Head of caudate nucleus (tissue), 42 donors: ENCODE measurements at regions not wholly inside any gene's neighbourhood (a gene's known extent, or its start where the extent isn't known, plus 50 kb on each side); places are given as distances from the start of the nearest gene placed in this dataset.

Source experiments
- DNase-seq, 42 donors: peaks; one replicate each; pipeline versions ENCODE4 v3.0.0 to v3.0.0-alpha.2; 2020 to 2021; ENCODE audit warnings: mixed read lengths in 7 of 42
- intact Hi-C: fragments of 100-400 bp; cut with DNase I; formaldehyde crosslinking; loops from one replicate; pipeline ENCODE4 v1.15.0; 2022

GRCh38 chr1:232499188-232499587 lies 130.7 kb downstream of the SIPA1L2 start:
- DNase-seq, result no peak
- intact Hi-C loops, result no loop called here

GRCh38 chr1:232493869-232494268 lies 136.1 kb downstream of the SIPA1L2 start:
- intact Hi-C loops, result no loop called here
- no peak for DNase-seq

GRCh38 chr1:232489256-232489655 lies 140.7 kb downstream of the SIPA1L2 start:
- intact Hi-C loops, result no loop called here

GRCh38 chr1:232487236-232487635 lies 142.7 kb downstream of the SIPA1L2 start:
- no peak for DNase-seq
- intact Hi-C loops, result no loop called here

More at GRCh38 chr1:232489256-232489655, 140.7 kb downstream of the SIPA1L2 start:
- DNase-seq, result no peak

GRCh38 chr1:232486454-232487207 lies 143.3 kb downstream of the SIPA1L2 start:
- no peak for DNase-seq
- intact Hi-C loops, result no loop called here

- intact Hi-C loops, result no loop called here
- DNase-seq, result no peak
Observed at GRCh38 chr1:232486006-232486405, 143.9 kb downstream of the SIPA1L2 start.

- DNase-seq, result no peak
- intact Hi-C loops, result no loop called here
Observed at GRCh38 chr1:232484856-232485255, 145.1 kb downstream of the SIPA1L2 start.

GRCh38 chr1:232483826-232484225 lies 146.1 kb downstream of the SIPA1L2 start:
- intact Hi-C loops, result no loop called here
- DNase-seq, result no peak

GRCh38 chr1:232481091-232481490 lies 148.8 kb downstream of the SIPA1L2 start:
- no peak for DNase-seq
- intact Hi-C loops, result no loop called here

GRCh38 chr1:232477728-232478127 lies 152.2 kb downstream of the SIPA1L2 start:
- DNase-seq, result no peak

GRCh38 chr1:232476538-232476950 lies 153.4 kb downstream of the SIPA1L2 start:
- no peak for DNase-seq
- intact Hi-C loops, result no loop called here

More at GRCh38 chr1:232477728-232478127, 152.2 kb downstream of the SIPA1L2 start:
- intact Hi-C loops, result no loop called here

GRCh38 chr1:232474826-232475225 lies 155.1 kb downstream of the SIPA1L2 start:
- intact Hi-C loops, result no loop called here
- no peak for DNase-seq

- no peak for DNase-seq
- intact Hi-C loops, result no loop called here
Observed at GRCh38 chr1:232473900-232474299, 156.0 kb downstream of the SIPA1L2 start.

GRCh38 chr1:232473324-232473723 lies 156.6 kb downstream of the SIPA1L2 start:
- no peak for DNase-seq
- intact Hi-C loops, result no loop called here

- DNase-seq, result no peak
- intact Hi-C loops, result no loop called here
Observed at GRCh38 chr1:232472485-232473041, 157.4 kb downstream of the SIPA1L2 start.

GRCh38 chr1:232471250-232471649 lies 158.7 kb downstream of the SIPA1L2 start:
- no peak for DNase-seq
- intact Hi-C loops, result no loop called here

- intact Hi-C loops, result no loop called here
- no peak for DNase-seq
Observed at GRCh38 chr1:232470711-232471110, 159.2 kb downstream of the SIPA1L2 start.

- intact Hi-C loops, result no loop called here
- no peak for DNase-seq
Observed at GRCh38 chr1:232468249-232468648, 161.7 kb downstream of the SIPA1L2 start.

GRCh38 chr1:232467073-232467760 lies 162.7 kb downstream of the SIPA1L2 start:
- no peak for DNase-seq
- intact Hi-C loops, result no loop called here

GRCh38 chr1:232464325-232464724 lies 165.6 kb downstream of the SIPA1L2 start:
- DNase-seq, result no peak
- intact Hi-C loops, result no loop called here
